Fibroblast of the aortic adventitia (primary cell): ENCODE measurements at regions not wholly inside any gene's neighbourhood (a gene's known extent, or its start where the extent isn't known, plus 50 kb on each side); places are given as distances from the start of the nearest gene placed in this dataset.
"Not testable (repeated sequence)": the region's sequence is repeated elsewhere in the genome, so short reads cannot be mapped to it uniquely, and the experiment has no call there.

ENCODE experiments used
- DNase-seq: peaks from one replicate; pipeline ENCODE4 v3.0.0-alpha.2; 2010; ENCODE audit warnings: low read depth
- H3K4me3 ChIP-seq: 2 replicates; pipeline ENCODE4 v1.5.1; 2011; ENCODE audit warnings: low read depth, mild to moderate bottlenecking, control low read depth, low read length, moderate library complexity
- CTCF ChIP-seq: IDR thresholded peaks from 2 replicates; pipeline ENCODE4 v1.5.1; 2011; ENCODE audit warnings: mild to moderate bottlenecking, low read length, control low read depth, inconsistent platforms; ENCODE audit not compliant: insufficient read depth

GRCh38 chr2:234391625-234392024 lies 105.3 kb downstream of the ARL4C start:
- no peak for DNase-seq
- no peak for TF ChIP-seq CTCF
- no peak overlapping the region for H3K4me3 ChIP-seq

DNA sequence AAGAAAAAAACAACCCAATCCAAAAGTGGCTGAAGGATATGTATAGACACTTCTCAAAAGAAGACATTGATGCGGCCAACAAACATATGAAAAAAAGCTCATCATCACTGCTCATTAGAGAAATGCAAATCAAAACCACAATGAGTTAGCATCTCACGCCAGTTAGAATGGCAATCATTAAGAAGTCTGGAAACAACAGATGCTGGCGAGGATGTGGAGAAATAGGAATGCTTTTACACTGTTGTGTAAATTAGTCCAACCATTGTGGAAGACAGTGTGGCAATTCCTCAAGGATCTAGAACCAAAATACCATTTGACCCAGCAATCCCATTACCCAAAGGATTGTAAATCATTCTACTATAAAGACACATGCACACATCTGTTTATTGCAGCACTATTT lies 107.2 kb downstream of the ARL4C start:
- not testable (repeated sequence) for DNase-seq, H3K4me3 ChIP-seq

GRCh38 chr2:234388591-234388990 lies 108.3 kb downstream of the ARL4C start:
- H3K4me3 ChIP-seq, result no peak overlapping the region
- TF ChIP-seq CTCF, result no peak
- peak; percentile 48 for DNase-seq

DNA sequence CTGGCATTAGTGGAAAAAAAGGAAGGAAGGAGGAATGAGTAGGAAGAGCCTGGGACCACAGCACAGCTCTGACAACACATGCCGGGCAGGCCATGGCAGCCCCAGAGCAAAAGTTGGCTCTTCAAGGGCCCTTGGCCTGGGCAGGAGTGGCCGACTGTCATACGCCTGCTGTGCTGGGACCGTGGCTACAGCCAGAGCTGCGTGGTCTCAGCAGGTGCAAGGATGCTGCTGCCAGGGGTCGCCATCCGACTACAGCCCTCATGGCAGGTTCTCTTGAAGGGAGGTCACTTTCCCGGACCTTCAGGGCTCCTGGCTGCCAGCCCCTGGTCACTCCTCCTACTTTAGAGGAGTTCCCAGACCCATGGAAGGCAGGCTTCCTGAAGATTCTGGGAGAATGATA lies 109.9 kb downstream of the ARL4C start:
- TF ChIP-seq CTCF, result no peak
- H3K4me3 ChIP-seq, result no peak overlapping the region
- no peak for DNase-seq

GRCh38 chr2:234382131-234382530 lies 114.8 kb downstream of the ARL4C start:
- H3K4me3 ChIP-seq, result no peak overlapping the region
- TF ChIP-seq CTCF, result no peak

DNA sequence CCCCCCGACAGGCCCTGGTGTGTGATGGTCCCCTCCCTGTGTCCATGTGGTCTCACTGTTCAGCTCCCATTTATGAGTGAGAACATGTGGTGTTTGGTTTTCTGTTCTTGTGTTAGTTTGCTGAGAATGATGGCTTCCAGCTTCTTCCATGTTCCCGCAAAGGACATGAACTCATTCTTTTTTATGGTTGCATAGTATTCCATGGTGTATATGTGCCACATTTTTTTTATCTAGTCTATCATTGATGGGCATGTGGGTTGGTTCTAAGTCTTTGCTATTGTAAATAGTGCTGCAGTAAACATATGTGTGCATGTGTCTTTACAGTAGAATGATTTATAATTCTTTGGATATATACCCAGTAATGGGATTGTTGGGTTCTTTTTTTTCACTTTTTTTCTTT lies 117.9 kb downstream of the ARL4C start:
- not testable (repeated sequence) for DNase-seq, H3K4me3 ChIP-seq

More at GRCh38 chr2:234382131-234382530, 114.8 kb downstream of the ARL4C start:
- DNase-seq, result no peak

DNA sequence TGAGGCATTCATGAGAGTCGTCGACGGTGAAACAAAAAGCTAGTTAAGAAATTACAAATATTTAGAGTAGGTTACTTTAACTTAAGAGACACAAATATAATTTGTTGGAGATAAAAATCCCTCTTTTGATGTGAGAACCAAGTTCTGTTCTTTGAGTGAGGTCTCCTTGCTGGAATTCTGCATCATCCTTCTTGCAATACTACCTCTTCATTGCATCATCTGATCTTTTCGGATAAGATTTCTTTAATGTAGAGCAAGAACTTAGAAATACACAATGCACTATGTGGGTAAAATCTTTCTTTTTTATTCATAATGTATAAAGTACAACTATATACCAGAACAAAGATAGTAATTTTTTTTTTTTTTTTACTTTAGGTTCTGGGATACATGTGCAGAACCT lies 118.4 kb downstream of the ARL4C start:
- H3K4me3 ChIP-seq, result peak overlapping the region; percentile 0
- peak; percentile 92 for DNase-seq
- TF ChIP-seq CTCF, result no peak

DNA sequence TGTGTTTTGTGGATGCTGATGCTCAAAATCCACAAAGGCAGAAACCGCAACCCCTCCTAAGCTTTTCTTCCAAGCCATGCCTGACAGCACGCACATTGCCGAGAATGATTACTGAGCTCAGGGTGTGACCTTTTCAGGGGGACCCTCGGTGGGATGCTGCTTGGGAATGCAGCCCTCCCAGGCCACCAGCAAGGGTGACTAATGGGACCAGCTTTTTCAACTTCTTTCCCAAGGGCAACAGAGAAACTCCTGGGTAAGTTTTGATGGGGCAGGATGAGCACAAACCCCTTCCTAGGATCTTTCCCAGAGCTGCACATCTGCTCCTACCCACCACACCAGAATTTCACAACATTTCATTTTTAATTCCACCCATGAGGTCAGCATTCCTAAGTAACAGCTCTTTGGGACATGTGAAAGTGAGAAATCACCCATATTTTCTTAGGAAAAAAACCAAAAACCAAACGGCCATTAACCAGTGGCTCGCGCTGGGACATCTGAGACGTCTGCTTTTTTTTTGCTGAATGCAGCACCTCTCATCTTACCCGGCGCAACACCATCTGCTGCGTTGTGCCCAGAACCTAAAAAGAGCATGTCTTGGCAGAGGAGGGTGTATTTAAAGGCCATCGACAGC lies 119.0 kb downstream of the ARL4C start:
- DNase-seq, result peak; percentile 93
- H3K4me3 ChIP-seq, result peak overlapping the region; percentile 15
- no peak for TF ChIP-seq CTCF
